SU-DHL-6 (cell line): ENCODE measurements at regions not wholly inside any gene's neighbourhood (a gene's known extent, or its start where the extent isn't known, plus 50 kb on each side); places are given as distances from the start of the nearest gene placed in this dataset.

Experiments used
- EZH2phosphoT487 ChIP-seq: fragments of 200-600 bp; sonication (generic), shearing (Covaris generic); conservative IDR thresholded peaks from 2 replicates; pipeline ENCODE4 v1.6.1; 2018; ENCODE audit warnings: mild to moderate bottlenecking, antibody characterized with exemption, low read length, moderate library complexity, mixed read lengths
- TF ChIP-seq, protein P1 (sequence below): fragments of 200-600 bp; sonication (generic); IDR thresholded peaks from one replicate; pipeline ENCODE4 v1.5.1; 2017; ENCODE audit warnings: antibody characterized with exemption, mild to moderate bottlenecking, low read length, moderate library complexity; ENCODE audit not compliant: insufficient read depth, poor library complexity, severe bottlenecking

DNA sequence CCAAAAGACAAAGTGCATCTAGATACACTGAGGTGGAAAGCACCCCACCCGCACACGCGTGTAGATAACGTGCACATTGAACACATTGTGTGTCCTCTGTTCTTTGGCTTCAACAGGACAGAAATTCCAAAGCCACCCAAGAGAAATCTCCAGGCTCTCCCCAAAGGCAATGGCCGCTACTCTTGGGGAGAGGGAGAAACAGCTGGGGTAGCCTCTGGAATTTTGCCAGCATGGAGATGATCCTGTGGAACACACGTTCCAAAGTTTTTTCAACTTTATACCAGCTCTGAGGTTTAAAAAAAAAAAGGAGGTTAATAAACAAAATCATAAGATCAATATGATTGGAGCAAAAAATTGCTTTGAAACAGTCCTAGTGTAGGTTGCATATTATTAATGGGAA lies 63.0 kb upstream of the CD82 start:
- TF ChIP-seq, protein P1, sequence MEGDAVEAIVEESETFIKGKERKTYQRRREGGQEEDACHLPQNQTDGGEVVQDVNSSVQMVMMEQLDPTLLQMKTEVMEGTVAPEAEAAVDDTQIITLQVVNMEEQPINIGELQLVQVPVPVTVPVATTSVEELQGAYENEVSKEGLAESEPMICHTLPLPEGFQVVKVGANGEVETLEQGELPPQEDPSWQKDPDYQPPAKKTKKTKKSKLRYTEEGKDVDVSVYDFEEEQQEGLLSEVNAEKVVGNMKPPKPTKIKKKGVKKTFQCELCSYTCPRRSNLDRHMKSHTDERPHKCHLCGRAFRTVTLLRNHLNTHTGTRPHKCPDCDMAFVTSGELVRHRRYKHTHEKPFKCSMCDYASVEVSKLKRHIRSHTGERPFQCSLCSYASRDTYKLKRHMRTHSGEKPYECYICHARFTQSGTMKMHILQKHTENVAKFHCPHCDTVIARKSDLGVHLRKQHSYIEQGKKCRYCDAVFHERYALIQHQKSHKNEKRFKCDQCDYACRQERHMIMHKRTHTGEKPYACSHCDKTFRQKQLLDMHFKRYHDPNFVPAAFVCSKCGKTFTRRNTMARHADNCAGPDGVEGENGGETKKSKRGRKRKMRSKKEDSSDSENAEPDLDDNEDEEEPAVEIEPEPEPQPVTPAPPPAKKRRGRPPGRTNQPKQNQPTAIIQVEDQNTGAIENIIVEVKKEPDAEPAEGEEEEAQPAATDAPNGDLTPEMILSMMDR = no peak
- no peak for TF ChIP-seq EZH2phosphoT487
